Prostate gland (tissue), 2 donors: ENCODE measurements at regions not wholly inside any gene's neighbourhood (a gene's known extent, or its start where the extent isn't known, plus 50 kb on each side); places are given as distances from the start of the nearest gene placed in this dataset.

Experiments
- DNase-seq: peaks from one replicate; pipeline ENCODE4 v3.0.0-alpha.2; 2019; ENCODE audit warnings: low spot score
- H3K27ac ChIP-seq, 2 donors: fragments of 200-600 bp; sonication (generic); 2 replicates each; pipeline ENCODE4 v1.5.1; 2017 to 2019
- H3K27me3 ChIP-seq: fragments of 200-600 bp; sonication (generic); replicated peaks from 2 replicates; pipeline ENCODE4 v1.5.1; 2019; ENCODE audit not compliant: insufficient read depth
- H3K36me3 ChIP-seq, 2 donors: fragments of 200-600 bp; sonication (generic); 1 replicate in 1 of 2; 2 replicates in 1 of 2; pipeline versions ENCODE4 v1.5.1 to v1.8.1; 2017 to 2019
- H3K4me1 ChIP-seq: fragments of 200-600 bp; sonication (generic); replicated peaks from 2 replicates; pipeline ENCODE4 v1.5.1; 2019
- H3K4me3 ChIP-seq, 2 donors: fragments of 200-600 bp; sonication (generic); 2 replicates each; pipeline ENCODE4 v1.5.1; 2017 to 2019
- H3K9me3 ChIP-seq: fragments of 200-600 bp; sonication (generic); 2 replicates; pipeline ENCODE4 v1.5.1; 2017
- CTCF ChIP-seq, 4 experiments: fragments of 200-600 bp in 2 of 4; fragments of 450-650 bp in 2 of 4; sonication (generic) in 2 of 4; IDR thresholded peaks; 1 replicate in 3 of 4; 2 replicates in 1 of 4; pipeline ENCODE4 v1.5.1; 2016 to 2019; ENCODE audit warnings: antibody characterized with exemption in 4 of 4, mild to moderate bottlenecking in 2 of 4, moderate library complexity in 2 of 4
- POLR2A ChIP-seq: fragments of 450-650 bp; IDR thresholded peaks from one replicate; pipeline ENCODE4 v1.6.1; 2016; ENCODE audit warnings: antibody characterized with exemption, mild to moderate bottlenecking
- POLR2AphosphoS5 ChIP-seq: sonication (generic); formaldehyde crosslinking; IDR thresholded peaks from one replicate; pipeline ENCODE4 v1.6.1; 2017; ENCODE audit warnings: antibody characterized with exemption
- WGBS: methylation state at CpG from one replicate; pipeline ENCODE4 v1.1.5; 2018; 5-methylcytosine and 5-hydroxymethylcytosine counted together
- intact Hi-C: fragments of 100-400 bp; cut with DNase I; formaldehyde crosslinking; loops from one replicate; pipeline ENCODE4 v1.14.2; 2022

GRCh38 chr4:10963958-10964703, 279.6 kb upstream of the CLNK start:
- intact Hi-C loops: no loop called here
- Histone ChIP-seq H3K36me3 (no peaks in the 10 kb centered on the region), H3K4me1 (no peaks in the 10 kb centered on the region), H3K27ac (no peak overlapping the region), H3K27me3 (no peaks in the 10 kb centered on the region), H3K9me3 (no peaks in the 10 kb centered on the region), H3K4me3 (no peak overlapping the region)
- 70% methylated on average over 11 of the region's 11 CpGs for WGBS
- TF ChIP-seq POLR2AphosphoS5: no peak
- no peak for TF ChIP-seq CTCF (IDR thresholded peaks at IDR 0.05)
- TF ChIP-seq POLR2A: no peak
- no peak for DNase-seq

DNA sequence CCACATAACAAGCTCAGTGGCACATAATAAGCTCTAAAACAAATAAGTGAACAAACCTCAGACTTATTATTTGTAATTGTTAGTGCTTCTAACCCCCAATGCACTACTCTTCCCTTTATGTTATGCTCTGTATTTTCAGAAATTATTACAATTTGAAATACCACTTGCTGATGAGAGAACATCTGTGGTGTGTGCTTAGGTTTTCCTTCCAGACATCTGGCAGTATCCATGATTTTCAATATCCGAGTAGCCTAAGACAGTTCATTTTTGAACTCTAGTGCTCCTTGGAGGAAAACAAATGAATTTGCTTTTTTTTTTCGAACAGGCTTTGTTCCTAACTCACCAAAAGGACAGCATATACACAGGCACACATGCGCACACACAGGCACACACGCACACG, 278.7 kb upstream of the CLNK start:
- no peak overlapping the region for H3K27ac ChIP-seq
- H3K9me3 ChIP-seq: no peaks in the 10 kb centered on the region
- no peak overlapping the region for H3K4me3 ChIP-seq
- DNase-seq: no peak
- no peaks in the 10 kb centered on the region for H3K36me3 ChIP-seq
- intact Hi-C loops: no loop called here
- no peaks in the 10 kb centered on the region for H3K27me3 ChIP-seq
- no peaks in the 10 kb centered on the region for H3K4me1 ChIP-seq
- 94% methylated on average over 5 of the region's 5 CpGs for WGBS
- no peak for TF ChIP-seq CTCF (IDR thresholded peaks at IDR 0.05)
- TF ChIP-seq POLR2A: no peak
- no peak for TF ChIP-seq POLR2AphosphoS5

- Histone ChIP-seq H3K9me3 (no peaks in the 10 kb centered on the region), H3K4me1 (no peaks in the 10 kb centered on the region), H3K4me3 (no peak overlapping the region), H3K27ac (no peak overlapping the region), H3K36me3 (no peaks in the 10 kb centered on the region), H3K27me3 (no peaks in the 10 kb centered on the region)
- WGBS: 44% methylated on average over 1 of the region's 1 CpG
- TF ChIP-seq POLR2A (no peak), POLR2AphosphoS5 (no peak), CTCF (IDR thresholded peaks at IDR 0.05) (no peak)
- no peak for DNase-seq
- intact Hi-C loops: no loop called here
Measured at GRCh38 chr4:10962246-10962645, 277.7 kb upstream of the CLNK start.

GRCh38 chr4:10960389-10960788, 275.8 kb upstream of the CLNK start:
- H3K4me3 ChIP-seq: no peak overlapping the region
- H3K9me3 ChIP-seq: no peaks in the 10 kb centered on the region
- DNase-seq: no peak
- no peaks in the 10 kb centered on the region for H3K27me3 ChIP-seq
- WGBS: 55% methylated on average over 5 of the region's 5 CpGs
- intact Hi-C loops: no loop called here
- no peak for TF ChIP-seq CTCF (IDR thresholded peaks at IDR 0.05)
- no peak for TF ChIP-seq POLR2A
- TF ChIP-seq POLR2AphosphoS5: no peak
- no peak overlapping the region for H3K27ac ChIP-seq
- H3K4me1 ChIP-seq: no peaks in the 10 kb centered on the region
- no peaks in the 10 kb centered on the region for H3K36me3 ChIP-seq

DNA sequence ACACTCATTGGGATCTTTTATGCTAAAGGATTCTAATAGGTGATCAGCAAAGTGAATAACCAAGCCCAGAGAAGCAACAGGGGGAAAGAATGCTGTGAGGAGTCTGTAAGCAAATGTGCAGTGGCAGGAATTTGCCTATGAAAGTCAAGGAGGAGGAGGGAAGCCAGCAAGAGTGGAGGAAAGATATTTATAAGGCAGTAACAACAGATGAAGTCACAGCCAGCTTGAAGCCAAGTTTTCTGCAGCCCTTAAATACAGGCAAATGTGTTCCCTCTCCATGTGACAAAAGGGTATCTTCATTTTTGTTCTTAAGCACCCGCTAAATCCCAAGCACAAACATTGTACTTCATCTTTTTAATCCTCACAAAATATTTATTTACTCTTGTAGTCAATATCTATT, 275.0 kb upstream of the CLNK start:
- TF ChIP-seq CTCF (IDR thresholded peaks at IDR 0.05) (no peak), POLR2AphosphoS5 (no peak), POLR2A (no peak)
- no peaks in the 10 kb centered on the region for H3K9me3 ChIP-seq
- H3K4me3 ChIP-seq: no peak overlapping the region
- intact Hi-C loops: no loop called here
- no peak overlapping the region for H3K27ac ChIP-seq
- DNase-seq: no peak
- H3K27me3 ChIP-seq: no peaks in the 10 kb centered on the region
- no peaks in the 10 kb centered on the region for H3K4me1 ChIP-seq
- no peaks in the 10 kb centered on the region for H3K36me3 ChIP-seq
- WGBS: 41% methylated on average over 1 of the region's 1 CpG
